GM23338 (cell line): ENCODE measurements at regions not wholly inside any gene's neighbourhood (a gene's known extent, or its start where the extent isn't known, plus 50 kb on each side); places are given as distances from the start of the nearest gene placed in this dataset.

ENCODE experiments used
- ATAC-seq: fragments of 200-7000 bp; cut with Tn5 transposase; 3 replicates; pipeline ENCODE4 v1.9.1; 2020
- DNase-seq: peaks from one replicate; pipeline ENCODE4 v3.0.0-alpha.2; 2015; ENCODE audit warnings: low spot score
- H2AFZ ChIP-seq: fragments of 200-600 bp; sonication (generic); 2 replicates; pipeline ENCODE4 v1.8.0; 2016; ENCODE audit warnings: antibody characterized with exemption, mild to moderate bottlenecking, moderate library complexity
- H3F3A ChIP-seq: fragments of 200-600 bp; sonication (generic); replicated peaks from 2 replicates; pipeline ENCODE4 v1.8.0; 2017; ENCODE audit warnings: antibody characterized with exemption, mixed run types, low read depth
- H3K27ac ChIP-seq: fragments of 200-600 bp; sonication (generic); 2 replicates; pipeline ENCODE4 v1.6.1; 2016; ENCODE audit warnings: low read depth
- H3K27me3 ChIP-seq: fragments of 200-600 bp; sonication (generic); 2 replicates; pipeline ENCODE4 v1.8.0; 2016; ENCODE audit warnings: mild to moderate bottlenecking, mixed run types, moderate library complexity; ENCODE audit not compliant: insufficient read depth
- H3K36me3 ChIP-seq: fragments of 200-600 bp; sonication (generic); 2 replicates; pipeline ENCODE4 v1.8.0; 2016; ENCODE audit warnings: mild to moderate bottlenecking; ENCODE audit not compliant: insufficient read depth
- H3K4me1 ChIP-seq: fragments of 200-600 bp; sonication (generic); 2 replicates; pipeline ENCODE4 v1.8.0; 2016; ENCODE audit warnings: mild to moderate bottlenecking, moderate library complexity; ENCODE audit not compliant: insufficient read depth
- H3K4me2 ChIP-seq: fragments of 200-600 bp; sonication (generic); 2 replicates; pipeline ENCODE4 v1.7.1; 2017; ENCODE audit warnings: mixed run types
- H3K4me3 ChIP-seq: fragments of 200-600 bp; sonication (generic); 2 replicates; pipeline ENCODE4 v1.6.1; 2016; ENCODE audit warnings: mixed run types
- H3K79me2 ChIP-seq: fragments of 200-600 bp; sonication (generic); replicated peaks from 2 replicates; pipeline ENCODE4 v1.8.0; 2017; ENCODE audit warnings: mild to moderate bottlenecking; ENCODE audit not compliant: insufficient read depth
- H3K9me2 ChIP-seq: fragments of 200-600 bp; sonication (generic); 2 replicates; pipeline ENCODE4 v1.8.0; 2017; ENCODE audit not compliant: insufficient read depth
- H4K20me1 ChIP-seq: fragments of 200-600 bp; sonication (generic); replicated peaks from 2 replicates; pipeline ENCODE4 v1.8.0; 2017; ENCODE audit warnings: mild to moderate bottlenecking; ENCODE audit not compliant: insufficient read depth
- H3K27ac Mint-ChIP-seq: 2 replicates; pipeline ENCODE4 v1.8.0; 2020; ENCODE audit warnings: inconsistent platforms, mild to moderate bottlenecking, moderate library complexity, mixed read lengths
- H3K27me3 Mint-ChIP-seq: 3 replicates; pipeline ENCODE4 v1.8.0; 2022; ENCODE audit warnings: low read depth, mild to moderate bottlenecking, moderate library complexity, mixed read lengths, inconsistent platforms; ENCODE audit not compliant: insufficient read depth, poor library complexity
- H3K36me3 Mint-ChIP-seq: 3 replicates; pipeline ENCODE4 v1.8.0; 2021; ENCODE audit warnings: low read depth, mild to moderate bottlenecking, inconsistent platforms, moderate library complexity, mixed read lengths
- H3K4me1 Mint-ChIP-seq: 3 replicates; pipeline ENCODE4 v1.8.0; 2020; ENCODE audit warnings: mild to moderate bottlenecking, inconsistent platforms, mixed read lengths
- H3K4me3 Mint-ChIP-seq: 3 replicates; pipeline ENCODE4 v1.8.0; 2021; ENCODE audit warnings: moderate library complexity, mild to moderate bottlenecking, inconsistent platforms, mixed read lengths
- H3K9me3 Mint-ChIP-seq: 3 replicates; pipeline ENCODE4 v1.8.0; 2020; ENCODE audit warnings: moderate library complexity, mild to moderate bottlenecking, inconsistent platforms, mixed read lengths
- CREB1 ChIP-seq: fragments of 250-450 bp; sonication (Bioruptor Pico); IDR thresholded peaks from 2 replicates; pipeline ENCODE4 v1.5.0; 2020; ENCODE audit warnings: low read depth, mild to moderate bottlenecking, moderate library complexity
- CTCF ChIP-seq, 2 experiments: fragments of 200-600 bp in 1 of 2; sonication (generic) in 1 of 2; conservative IDR thresholded peaks; 2 replicates each; pipeline versions ENCODE4 v1.5.1 to v1.6.1; 2016 to 2017; ENCODE audit warnings: antibody characterized with exemption in 2 of 2, low read depth in 2 of 2, mild to moderate bottlenecking in 2 of 2, moderate library complexity in 1 of 2
- EZH2 ChIP-seq: fragments of 200-600 bp; sonication (generic); IDR thresholded peaks from one replicate; pipeline ENCODE4 v1.8.0; 2017; ENCODE audit warnings: antibody characterized with exemption, mild to moderate bottlenecking, low read depth; ENCODE audit not compliant: unreplicated experiment
- EZH2phosphoT487 ChIP-seq: fragments of 200-600 bp; sonication (generic); IDR thresholded peaks from one replicate; pipeline ENCODE4 v1.8.1; 2018; ENCODE audit warnings: antibody characterized with exemption; ENCODE audit not compliant: unreplicated experiment
- NANOG ChIP-seq: IDR thresholded peaks from 2 replicates; pipeline ENCODE4 v1.6.1; 2016; ENCODE audit warnings: antibody characterized with exemption, borderline replicate concordance
- POLR2AphosphoS5 ChIP-seq: IDR thresholded peaks from 2 replicates; pipeline ENCODE4 v1.6.1; 2016; ENCODE audit warnings: antibody characterized with exemption, low read depth
- STAT1 ChIP-seq: IDR thresholded peaks from one replicate; pipeline ENCODE4 v1.6.1; 2016; ENCODE audit warnings: antibody characterized with exemption; ENCODE audit not compliant: unreplicated experiment
- ZNF114 ChIP-seq: fragments of 250-450 bp; sonication (Bioruptor Pico); IDR thresholded peaks from 2 replicates; pipeline ENCODE4 v1.5.0; 2020; ENCODE audit warnings: mild to moderate bottlenecking, moderate library complexity
- ZNF331 ChIP-seq: fragments of 250-450 bp; sonication (Bioruptor Pico); IDR thresholded peaks from 2 replicates; pipeline ENCODE4 v1.5.0; 2020; ENCODE audit warnings: low read depth, mild to moderate bottlenecking, moderate library complexity
- TF ChIP-seq, protein P1 (sequence below): IDR thresholded peaks from one replicate; pipeline ENCODE4 v1.6.1; 2018; ENCODE audit warnings: antibody characterized with exemption; ENCODE audit not compliant: unreplicated experiment
- TF ChIP-seq, protein P2 (sequence below): IDR thresholded peaks from 2 replicates; pipeline ENCODE4 v1.6.1; 2016; ENCODE audit warnings: antibody characterized with exemption

GRCh38 chr7:36039671-36040070 lies 113.4 kb upstream of the EEPD1 start:
- Mint-ChIP-seq H3K4me1 (peaks cover 18% of the 10 kb centered on the region), H3K4me3 (no peak overlapping the region), H3K27me3 (peaks cover 7% of the 10 kb centered on the region), H3K27ac (no peak overlapping the region), H3K9me3 (no peaks in the 10 kb centered on the region; the same call in 1 of the 3 replicates), H3K36me3 (no peaks in the 10 kb centered on the region; the same call in 2 of the 3 replicates)
- Histone ChIP-seq H3K36me3 (no peaks in the 10 kb centered on the region), H3K9me2 (no peaks in the 10 kb centered on the region), H3K79me2 (no peaks in the 10 kb centered on the region), H3K4me1 (peaks cover 13% of the 10 kb centered on the region), H2AFZ (no peak overlapping the region; the same call in 1 of the 2 replicates), H4K20me1 (no peaks in the 10 kb centered on the region), H3K27me3 (no peaks in the 10 kb centered on the region), H3K4me3 (no peak overlapping the region), H3K27ac (no peak overlapping the region), H3F3A (no peaks in the 10 kb centered on the region), H3K4me2 (no peak overlapping the region)
- TF ChIP-seq EZH2 (no peak), EZH2phosphoT487 (no peak), NANOG (no peak), CTCF (conservative IDR thresholded peaks at IDR 0.05; ENCODE audit: low read depth in 2 of 2) (no peak)
- DNase-seq = no peak
- no peak for ATAC-seq

DNA sequence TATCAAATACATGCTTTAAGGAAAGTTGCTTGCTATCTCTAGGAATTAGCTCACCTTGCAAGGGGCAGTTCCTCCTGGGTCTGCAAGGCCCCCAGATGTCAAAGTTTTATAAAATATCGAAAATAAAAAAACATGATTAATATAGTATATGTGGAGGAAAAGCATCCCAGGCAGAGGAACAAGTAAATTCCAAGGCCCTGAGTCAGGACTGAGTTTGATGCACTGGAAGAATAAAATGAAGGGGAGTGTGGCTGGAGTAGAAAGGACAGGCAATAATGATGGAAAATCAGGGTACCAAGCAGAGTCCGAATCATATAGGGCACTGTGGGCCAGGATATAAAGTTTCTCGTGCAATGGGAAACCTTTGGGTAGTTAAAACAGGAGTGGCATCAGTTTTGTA lies 112.4 kb upstream of the EEPD1 start:
- Histone ChIP-seq H2AFZ (no peak overlapping the region), H3K79me2 (no peaks in the 10 kb centered on the region), H3K27ac (no peak overlapping the region), H3K4me1 (peaks cover 13% of the 10 kb centered on the region), H3K9me2 (no peaks in the 10 kb centered on the region), H4K20me1 (no peaks in the 10 kb centered on the region), H3K4me3 (no peak overlapping the region), H3K27me3 (no peaks in the 10 kb centered on the region), H3K4me2 (no peak overlapping the region), H3K36me3 (no peaks in the 10 kb centered on the region), H3F3A (no peaks in the 10 kb centered on the region)
- Mint-ChIP-seq H3K4me1 (peaks cover 26% of the 10 kb centered on the region), H3K27ac (no peak overlapping the region), H3K4me3 (no peak overlapping the region), H3K36me3 (no peaks in the 10 kb centered on the region; the same call in 2 of the 3 replicates), H3K27me3 (peaks cover 7% of the 10 kb centered on the region), H3K9me3 (no peaks in the 10 kb centered on the region; the same call in 1 of the 3 replicates)
- DNase-seq (no peak), ATAC-seq (no peak)
- no peak for TF ChIP-seq ZNF114 (CRISPR knock-in tag)
- TF ChIP-seq POLR2AphosphoS5 = no peak
- TF ChIP-seq, protein P1, sequence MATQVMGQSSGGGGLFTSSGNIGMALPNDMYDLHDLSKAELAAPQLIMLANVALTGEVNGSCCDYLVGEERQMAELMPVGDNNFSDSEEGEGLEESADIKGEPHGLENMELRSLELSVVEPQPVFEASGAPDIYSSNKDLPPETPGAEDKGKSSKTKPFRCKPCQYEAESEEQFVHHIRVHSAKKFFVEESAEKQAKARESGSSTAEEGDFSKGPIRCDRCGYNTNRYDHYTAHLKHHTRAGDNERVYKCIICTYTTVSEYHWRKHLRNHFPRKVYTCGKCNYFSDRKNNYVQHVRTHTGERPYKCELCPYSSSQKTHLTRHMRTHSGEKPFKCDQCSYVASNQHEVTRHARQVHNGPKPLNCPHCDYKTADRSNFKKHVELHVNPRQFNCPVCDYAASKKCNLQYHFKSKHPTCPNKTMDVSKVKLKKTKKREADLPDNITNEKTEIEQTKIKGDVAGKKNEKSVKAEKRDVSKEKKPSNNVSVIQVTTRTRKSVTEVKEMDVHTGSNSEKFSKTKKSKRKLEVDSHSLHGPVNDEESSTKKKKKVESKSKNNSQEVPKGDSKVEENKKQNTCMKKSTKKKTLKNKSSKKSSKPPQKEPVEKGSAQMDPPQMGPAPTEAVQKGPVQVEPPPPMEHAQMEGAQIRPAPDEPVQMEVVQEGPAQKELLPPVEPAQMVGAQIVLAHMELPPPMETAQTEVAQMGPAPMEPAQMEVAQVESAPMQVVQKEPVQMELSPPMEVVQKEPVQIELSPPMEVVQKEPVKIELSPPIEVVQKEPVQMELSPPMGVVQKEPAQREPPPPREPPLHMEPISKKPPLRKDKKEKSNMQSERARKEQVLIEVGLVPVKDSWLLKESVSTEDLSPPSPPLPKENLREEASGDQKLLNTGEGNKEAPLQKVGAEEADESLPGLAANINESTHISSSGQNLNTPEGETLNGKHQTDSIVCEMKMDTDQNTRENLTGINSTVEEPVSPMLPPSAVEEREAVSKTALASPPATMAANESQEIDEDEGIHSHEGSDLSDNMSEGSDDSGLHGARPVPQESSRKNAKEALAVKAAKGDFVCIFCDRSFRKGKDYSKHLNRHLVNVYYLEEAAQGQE = no peak
- no peak for TF ChIP-seq ZNF331 (CRISPR knock-in tag)
- no peak for TF ChIP-seq STAT1
- no peak for TF ChIP-seq NANOG
- TF ChIP-seq, protein P2, sequence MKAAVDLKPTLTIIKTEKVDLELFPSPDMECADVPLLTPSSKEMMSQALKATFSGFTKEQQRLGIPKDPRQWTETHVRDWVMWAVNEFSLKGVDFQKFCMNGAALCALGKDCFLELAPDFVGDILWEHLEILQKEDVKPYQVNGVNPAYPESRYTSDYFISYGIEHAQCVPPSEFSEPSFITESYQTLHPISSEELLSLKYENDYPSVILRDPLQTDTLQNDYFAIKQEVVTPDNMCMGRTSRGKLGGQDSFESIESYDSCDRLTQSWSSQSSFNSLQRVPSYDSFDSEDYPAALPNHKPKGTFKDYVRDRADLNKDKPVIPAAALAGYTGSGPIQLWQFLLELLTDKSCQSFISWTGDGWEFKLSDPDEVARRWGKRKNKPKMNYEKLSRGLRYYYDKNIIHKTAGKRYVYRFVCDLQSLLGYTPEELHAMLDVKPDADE = no peak
- TF ChIP-seq CREB1 (CRISPR knock-in tag) = no peak
- no peak for TF ChIP-seq EZH2phosphoT487
- TF ChIP-seq EZH2 = no peak
